Common myeloid progenitor, CD34-positive (primary cell): ENCODE measurements at regions not wholly inside any gene's neighbourhood (a gene's known extent, or its start where the extent isn't known, plus 50 kb on each side); places are given as distances from the start of the nearest gene placed in this dataset.
"Not testable (repeated sequence)": the region's sequence is repeated elsewhere in the genome, so short reads cannot be mapped to it uniquely, and the experiment has no call there.

ENCODE experiments used
- CTCF ChIA-PET: fragments of 350-600 bp; sonication (Branson Sonifier 250); formaldehyde crosslinking; loops from one replicate; lab custom pipeline; 2021; ENCODE audit warnings: antibody characterized with exemption; lab: Charles Lee
- POLR2A ChIA-PET: fragments of 350-600 bp; sonication (Branson Sonifier 250); formaldehyde crosslinking; loops from one replicate; lab custom pipeline; 2021; ENCODE audit warnings: antibody characterized with exemption; lab: Charles Lee
- DNase-seq, 3 donors: peaks; one replicate each; pipeline versions ENCODE4 v3.0.0 to v3.0.0-alpha.2; 2013
- H3K27ac ChIP-seq, 2 experiments: 1 replicate in 1 of 2; 2 replicates in 1 of 2; pipeline ENCODE4 v1.7.0; 2013; ENCODE audit warnings: inconsistent platforms in 2 of 2, low read length in 2 of 2, mild to moderate bottlenecking in 2 of 2, low read depth in 1 of 2, moderate library complexity in 1 of 2; ENCODE audit not compliant: severe bottlenecking in 2 of 2, insufficient read depth in 1 of 2, poor library complexity in 1 of 2
- H3K27me3 ChIP-seq, 5 experiments: replicated peaks in 2 of 5; 1 replicate in 3 of 5; 2 replicates in 2 of 5; pipeline versions ENCODE4 v1.6.1 to v1.7.0; 2013; ENCODE audit warnings: low read length in 4 of 5, mild to moderate bottlenecking in 2 of 5, moderate library complexity in 2 of 5, inconsistent platforms in 1 of 5; ENCODE audit not compliant: insufficient read depth in 5 of 5, control insufficient read depth in 4 of 5
- H3K36me3 ChIP-seq, 4 experiments: 1 replicate in 2 of 4; 2 replicates in 2 of 4; pipeline versions ENCODE4 v1.6.1 to v1.7.0; 2013; ENCODE audit warnings: low read length in 3 of 4, control low read depth in 1 of 4, mild to moderate bottlenecking in 1 of 4; ENCODE audit not compliant: control insufficient read depth in 4 of 4, insufficient read depth in 4 of 4
- H3K4me1 ChIP-seq, 4 experiments: 1 replicate in 3 of 4; 2 replicates in 1 of 4; pipeline versions ENCODE4 v1.6.1 to v1.7.1; 2013; ENCODE audit warnings: low read length in 3 of 4, mild to moderate bottlenecking in 3 of 4, control low read depth in 1 of 4, inconsistent platforms in 1 of 4, moderate library complexity in 1 of 4; ENCODE audit not compliant: control insufficient read depth in 4 of 4, insufficient read depth in 4 of 4; ENCODE audit errors: control extremely low read depth in 1 of 4
- H3K4me3 ChIP-seq, 7 experiments: 1 replicate in 4 of 7; 2 replicates in 3 of 7; pipeline versions ENCODE4 v1.5.1 to v1.7.0; 2013; ENCODE audit warnings: mild to moderate bottlenecking in 7 of 7, low read length in 6 of 7, moderate library complexity in 6 of 7, inconsistent platforms in 2 of 7, low read depth in 2 of 7, control low read depth in 1 of 7; ENCODE audit not compliant: insufficient read depth in 4 of 7, control insufficient read depth in 1 of 7; ENCODE audit errors: extremely low read depth in 1 of 7
- H3K9me3 ChIP-seq, 5 experiments: 1 replicate in 4 of 5; 2 replicates in 1 of 5; pipeline versions ENCODE4 v1.6.1 to v1.7.1; 2013; ENCODE audit warnings: low read length in 4 of 5, mild to moderate bottlenecking in 2 of 5, inconsistent platforms in 1 of 5, low read depth in 1 of 5, moderate library complexity in 1 of 5; ENCODE audit not compliant: control insufficient read depth in 4 of 5, insufficient read depth in 2 of 5; ENCODE audit errors: control extremely low read depth in 1 of 5
- WGBS: methylation state at CpG from one replicate; pipeline ENCODE4 v1.1.5; 2013; ENCODE audit not compliant: insufficient coverage; 5-methylcytosine and 5-hydroxymethylcytosine counted together

- no peak for DNase-seq
- Histone ChIP-seq H3K36me3 (no peaks in the 10 kb centered on the region), H3K4me1 (no peaks in the 10 kb centered on the region), H3K9me3 (no peaks in the 10 kb centered on the region), H3K27me3 (no peaks in the 10 kb centered on the region), H3K4me3 (no peak overlapping the region), H3K27ac (no peak overlapping the region)
- CTCF ChIA-PET, result no interaction called here
- POLR2A ChIA-PET, result no interaction called here
These were observed 235.0 kb downstream of the SUCLG1 start for GRCh38 chr2:84224121-84224520.

- no peaks in the 10 kb centered on the region for H3K36me3 ChIP-seq
- H3K4me3 ChIP-seq, result no peak overlapping the region
- ChIA-PET CTCF (no interaction called here), POLR2A (no interaction called here)
- H3K27ac ChIP-seq, result no peak overlapping the region
- H3K9me3 ChIP-seq, result no peaks in the 10 kb centered on the region
- no peaks in the 10 kb centered on the region for H3K27me3 ChIP-seq
- no peaks in the 10 kb centered on the region for H3K4me1 ChIP-seq
- WGBS, result 100% methylated on average over 2 of the region's 2 CpGs
- DNase-seq, result no peak
These were observed 235.9 kb downstream of the SUCLG1 start for GRCh38 chr2:84223191-84223590.

- H3K9me3 ChIP-seq, H3K4me1 ChIP-seq, H3K27ac ChIP-seq, POLR2A ChIA-PET, DNase-seq, H3K36me3 ChIP-seq, H3K27me3 ChIP-seq, CTCF ChIA-PET, H3K4me3 ChIP-seq: not testable (repeated sequence)
- WGBS, result 100% methylated on average over 2 of the region's 2 CpGs
These were observed 238.0 kb downstream of the SUCLG1 start for GRCh38 chr2:84221102-84221501.

DNA sequence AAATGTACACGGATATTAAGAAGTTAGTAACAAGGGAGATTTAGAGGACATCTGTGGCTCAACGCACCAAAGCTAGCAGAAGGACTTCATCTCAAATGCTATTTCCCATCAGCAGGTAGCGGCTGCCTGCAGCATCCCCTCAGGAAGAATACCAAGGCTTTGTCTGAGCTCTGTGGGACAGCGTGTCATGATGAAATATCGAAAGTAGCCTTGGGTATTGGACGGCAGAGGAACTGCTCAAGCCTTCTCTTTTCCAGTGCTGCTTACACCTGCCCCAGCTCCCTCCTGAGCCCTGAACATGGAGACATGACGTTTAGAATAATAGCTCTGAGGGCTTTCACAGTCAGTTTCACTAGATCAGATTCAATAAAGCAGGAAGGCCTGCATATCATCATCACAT lies 241.6 kb downstream of the SUCLG1 start:
- no peaks in the 10 kb centered on the region for H3K36me3 ChIP-seq
- CTCF ChIA-PET, result no interaction called here
- WGBS, result 86% methylated on average over 5 of the region's 7 CpGs

DNA sequence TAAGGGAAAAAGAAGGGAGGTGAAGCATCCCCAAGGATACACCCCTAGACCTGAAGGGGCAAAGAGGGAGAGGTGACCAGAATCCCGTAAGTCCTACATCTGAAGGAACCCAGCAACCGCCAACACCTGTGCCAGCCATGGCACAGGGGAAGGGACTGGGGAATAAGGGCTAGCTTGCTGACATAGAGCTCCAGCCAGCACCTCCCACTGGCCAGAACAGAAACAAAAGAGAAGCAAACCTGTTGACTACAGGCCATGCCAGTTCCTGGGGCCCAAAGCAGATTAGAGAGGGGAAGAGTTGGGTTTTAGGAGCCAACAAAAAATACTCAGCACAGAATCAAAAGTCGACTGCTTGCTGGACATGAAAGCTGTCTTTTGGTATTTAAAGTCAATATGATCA lies 244.6 kb downstream of the SUCLG1 start:
- DNase-seq, result no peak
- no peaks in the 10 kb centered on the region for H3K9me3 ChIP-seq
- WGBS, result 100% methylated on average over 2 of the region's 3 CpGs
- ChIA-PET POLR2A (no interaction called here), CTCF (no interaction called here)
- no peak overlapping the region for H3K4me3 ChIP-seq
- no peak overlapping the region for H3K27ac ChIP-seq
- H3K36me3 ChIP-seq, result no peaks in the 10 kb centered on the region
- no peaks in the 10 kb centered on the region for H3K4me1 ChIP-seq
- no peaks in the 10 kb centered on the region for H3K27me3 ChIP-seq

More for the DNA sequence above, 241.6 kb downstream of the SUCLG1 start:
- Histone ChIP-seq H3K9me3 (no peaks in the 10 kb centered on the region), H3K4me3 (no peak overlapping the region), H3K27ac (no peak overlapping the region), H3K4me1 (no peaks in the 10 kb centered on the region), H3K27me3 (no peaks in the 10 kb centered on the region)
- POLR2A ChIA-PET, result interaction anchor here (0.7 kb wide), 1 partner anchor 34 kb away, joined by 5 read pairs; no protein-coding TSS in a partner anchor
- DNase-seq, result no peak

DNA sequence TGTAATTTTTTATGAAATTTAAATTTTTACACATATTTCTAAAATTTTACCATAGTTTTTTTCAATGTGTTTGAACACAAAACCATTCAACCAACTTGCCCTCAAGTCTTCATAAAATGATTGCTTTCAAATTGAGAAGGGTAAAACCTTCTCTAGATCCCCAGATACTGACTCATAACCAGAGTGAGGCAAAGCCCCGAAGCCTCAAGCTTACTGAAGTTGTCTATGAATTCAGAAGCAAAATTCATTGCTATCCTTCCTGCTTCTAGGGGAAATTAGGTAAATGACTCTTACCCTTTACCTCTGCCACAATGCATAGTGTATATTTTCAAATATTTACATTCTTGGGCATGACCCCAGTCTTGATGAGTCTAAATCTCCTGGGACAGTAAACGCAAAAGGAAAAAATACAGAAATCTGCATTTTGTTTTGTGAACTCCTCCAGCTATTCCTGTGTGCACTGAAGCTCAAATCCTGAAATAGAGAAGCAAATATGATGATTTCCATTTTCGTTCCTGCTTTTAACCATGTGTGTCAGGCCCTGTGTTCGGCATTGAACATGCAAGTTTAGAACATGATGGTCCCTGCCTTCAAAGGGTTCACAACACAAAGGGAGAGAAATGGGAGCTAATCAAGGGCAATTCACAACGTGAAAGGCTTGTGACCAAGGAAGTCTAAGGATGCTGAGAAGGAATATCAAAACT lies 246.3 kb downstream of the SUCLG1 start:
- WGBS, result 100% methylated on average over 4 of the region's 5 CpGs
- DNase-seq, result no peak
- POLR2A ChIA-PET, result no interaction called here
- Histone ChIP-seq H3K4me1 (no peaks in the 10 kb centered on the region), H3K27ac (no peak overlapping the region), H3K4me3 (no peak overlapping the region), H3K27me3 (no peaks in the 10 kb centered on the region), H3K36me3 (no peaks in the 10 kb centered on the region), H3K9me3 (no peaks in the 10 kb centered on the region)
- CTCF ChIA-PET, result no interaction called here

DNA sequence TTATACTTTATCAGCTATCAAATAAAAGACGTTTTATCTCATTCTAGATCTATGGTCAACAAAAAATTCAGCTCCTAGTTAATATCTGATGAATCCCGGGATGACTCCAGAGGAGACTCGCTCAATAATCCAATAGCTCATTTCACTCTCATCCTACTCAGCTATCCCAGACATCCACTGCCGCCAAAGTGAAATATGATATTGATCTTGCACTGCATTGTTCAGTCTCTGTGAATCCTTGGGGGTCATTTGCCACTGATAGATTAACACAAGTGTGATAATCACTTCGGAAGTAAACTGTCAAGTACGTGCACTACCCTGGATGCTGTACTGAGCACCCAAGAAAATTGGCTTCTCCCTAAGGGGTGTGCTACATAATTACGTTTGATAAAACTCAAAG lies 249.1 kb downstream of the SUCLG1 start:
- Histone ChIP-seq H3K27ac (no peak overlapping the region), H3K27me3 (no peaks in the 10 kb centered on the region), H3K36me3 (no peaks in the 10 kb centered on the region), H3K4me1 (peaks cover 0 to 11% (median 5%) of the 10 kb centered on the region in 4 experiments), H3K9me3 (no peaks in the 10 kb centered on the region), H3K4me3 (no peak overlapping the region)
- 88% methylated on average over 7 of the region's 7 CpGs for WGBS
- POLR2A ChIA-PET, result no interaction called here
- DNase-seq, result no peak
- CTCF ChIA-PET, result no interaction called here
